Glutamatergic neuron (in vitro differentiated cells): ENCODE measurements at regions not wholly inside any gene's neighbourhood (a gene's known extent, or its start where the extent isn't known, plus 50 kb on each side); places are given as distances from the start of the nearest gene placed in this dataset.

Experiments
- DNase-seq: peaks from one replicate; pipeline ENCODE4 v3.0.0; 2022
- H3K27ac Mint-ChIP-seq: one replicate; pipeline ENCODE4 v1.8.0; 2020; ENCODE audit warnings: mild to moderate bottlenecking, mixed read lengths, inconsistent platforms; ENCODE audit not compliant: unreplicated experiment
- H3K27me3 Mint-ChIP-seq: one replicate; pipeline ENCODE4 v1.8.0; 2020; ENCODE audit warnings: mild to moderate bottlenecking, moderate library complexity, mixed read lengths, inconsistent platforms; ENCODE audit not compliant: unreplicated experiment
- H3K36me3 Mint-ChIP-seq: one replicate; pipeline ENCODE4 v1.8.0; 2020; ENCODE audit warnings: mild to moderate bottlenecking, mixed read lengths, inconsistent platforms; ENCODE audit not compliant: unreplicated experiment
- H3K4me1 Mint-ChIP-seq: one replicate; pipeline ENCODE4 v1.8.0; 2020; ENCODE audit warnings: mild to moderate bottlenecking, low read depth, mixed read lengths, inconsistent platforms; ENCODE audit not compliant: unreplicated experiment
- H3K4me3 Mint-ChIP-seq: one replicate; pipeline ENCODE4 v1.8.0; 2020; ENCODE audit warnings: mild to moderate bottlenecking, mixed read lengths, inconsistent platforms; ENCODE audit not compliant: unreplicated experiment
- H3K9me3 Mint-ChIP-seq: one replicate; pipeline ENCODE4 v1.8.0; 2020; ENCODE audit warnings: mild to moderate bottlenecking, moderate library complexity, mixed read lengths, inconsistent platforms; ENCODE audit not compliant: unreplicated experiment
- TF ChIP-seq, protein P1 (sequence below): fragments of 200-600 bp; sonication (generic); IDR thresholded peaks from one replicate; pipeline ENCODE4 v1.5.0; 2021; ENCODE audit not compliant: partially characterized antibody, unreplicated experiment

DNA sequence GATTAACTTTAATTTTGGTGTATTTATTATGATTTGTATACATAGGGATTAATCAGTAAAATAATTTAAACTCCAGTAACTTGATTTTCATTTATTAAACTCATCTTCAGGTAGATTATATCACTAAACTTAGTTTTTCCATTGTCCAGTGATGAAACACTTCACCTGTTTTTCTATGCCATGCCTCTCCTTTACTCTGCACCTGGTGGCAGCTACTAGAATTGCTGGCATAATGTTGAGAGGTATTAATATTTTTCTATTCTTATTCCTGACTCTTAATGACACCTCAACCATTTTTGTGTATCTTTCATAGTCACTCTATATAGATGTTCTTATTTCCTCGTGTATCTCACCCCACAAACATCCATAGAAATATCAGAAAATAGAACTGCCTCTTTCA is 940.3 kb upstream of the CRIM1 start:
- no peak for DNase-seq
- no peak overlapping the region for H3K4me3 Mint-ChIP-seq
- no peak overlapping the region for H3K27ac Mint-ChIP-seq
- TF ChIP-seq, protein P1, sequence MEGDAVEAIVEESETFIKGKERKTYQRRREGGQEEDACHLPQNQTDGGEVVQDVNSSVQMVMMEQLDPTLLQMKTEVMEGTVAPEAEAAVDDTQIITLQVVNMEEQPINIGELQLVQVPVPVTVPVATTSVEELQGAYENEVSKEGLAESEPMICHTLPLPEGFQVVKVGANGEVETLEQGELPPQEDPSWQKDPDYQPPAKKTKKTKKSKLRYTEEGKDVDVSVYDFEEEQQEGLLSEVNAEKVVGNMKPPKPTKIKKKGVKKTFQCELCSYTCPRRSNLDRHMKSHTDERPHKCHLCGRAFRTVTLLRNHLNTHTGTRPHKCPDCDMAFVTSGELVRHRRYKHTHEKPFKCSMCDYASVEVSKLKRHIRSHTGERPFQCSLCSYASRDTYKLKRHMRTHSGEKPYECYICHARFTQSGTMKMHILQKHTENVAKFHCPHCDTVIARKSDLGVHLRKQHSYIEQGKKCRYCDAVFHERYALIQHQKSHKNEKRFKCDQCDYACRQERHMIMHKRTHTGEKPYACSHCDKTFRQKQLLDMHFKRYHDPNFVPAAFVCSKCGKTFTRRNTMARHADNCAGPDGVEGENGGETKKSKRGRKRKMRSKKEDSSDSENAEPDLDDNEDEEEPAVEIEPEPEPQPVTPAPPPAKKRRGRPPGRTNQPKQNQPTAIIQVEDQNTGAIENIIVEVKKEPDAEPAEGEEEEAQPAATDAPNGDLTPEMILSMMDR = peak; percentile 66
- H3K27me3 Mint-ChIP-seq = peaks cover 2% of the 10 kb centered on the region
- H3K36me3 Mint-ChIP-seq = no peaks in the 10 kb centered on the region
- no peaks in the 10 kb centered on the region for H3K9me3 Mint-ChIP-seq
- H3K4me1 Mint-ChIP-seq = no peaks in the 10 kb centered on the region

GRCh38 chr2:35410431-35411061 is 945.0 kb upstream of the CRIM1 start:
- Mint-ChIP-seq H3K4me3 (no peak overlapping the region), H3K27me3 (peaks cover 2% of the 10 kb centered on the region), H3K4me1 (no peaks in the 10 kb centered on the region), H3K27ac (no peak overlapping the region), H3K36me3 (no peaks in the 10 kb centered on the region), H3K9me3 (no peaks in the 10 kb centered on the region)
- TF ChIP-seq, protein P1 = peak; percentile 94
- peak; percentile 80 for DNase-seq

- H3K4me3 Mint-ChIP-seq = no peak overlapping the region
- TF ChIP-seq, protein P1 = no peak
- no peaks in the 10 kb centered on the region for H3K36me3 Mint-ChIP-seq
- H3K4me1 Mint-ChIP-seq = no peaks in the 10 kb centered on the region
- DNase-seq = no peak
- H3K27ac Mint-ChIP-seq = no peak overlapping the region
- H3K9me3 Mint-ChIP-seq = no peaks in the 10 kb centered on the region
- peaks cover 2% of the 10 kb centered on the region for H3K27me3 Mint-ChIP-seq
Measured at GRCh38 chr2:35409762-35410161, 945.8 kb upstream of the CRIM1 start.

GRCh38 chr2:35408320-35408719 is 947.3 kb upstream of the CRIM1 start:
- Mint-ChIP-seq H3K9me3 (no peaks in the 10 kb centered on the region), H3K4me3 (no peak overlapping the region), H3K4me1 (no peaks in the 10 kb centered on the region), H3K36me3 (no peaks in the 10 kb centered on the region), H3K27me3 (peaks cover 2% of the 10 kb centered on the region), H3K27ac (no peak overlapping the region)
- no peak for DNase-seq
- TF ChIP-seq, protein P1 = no peak

DNA sequence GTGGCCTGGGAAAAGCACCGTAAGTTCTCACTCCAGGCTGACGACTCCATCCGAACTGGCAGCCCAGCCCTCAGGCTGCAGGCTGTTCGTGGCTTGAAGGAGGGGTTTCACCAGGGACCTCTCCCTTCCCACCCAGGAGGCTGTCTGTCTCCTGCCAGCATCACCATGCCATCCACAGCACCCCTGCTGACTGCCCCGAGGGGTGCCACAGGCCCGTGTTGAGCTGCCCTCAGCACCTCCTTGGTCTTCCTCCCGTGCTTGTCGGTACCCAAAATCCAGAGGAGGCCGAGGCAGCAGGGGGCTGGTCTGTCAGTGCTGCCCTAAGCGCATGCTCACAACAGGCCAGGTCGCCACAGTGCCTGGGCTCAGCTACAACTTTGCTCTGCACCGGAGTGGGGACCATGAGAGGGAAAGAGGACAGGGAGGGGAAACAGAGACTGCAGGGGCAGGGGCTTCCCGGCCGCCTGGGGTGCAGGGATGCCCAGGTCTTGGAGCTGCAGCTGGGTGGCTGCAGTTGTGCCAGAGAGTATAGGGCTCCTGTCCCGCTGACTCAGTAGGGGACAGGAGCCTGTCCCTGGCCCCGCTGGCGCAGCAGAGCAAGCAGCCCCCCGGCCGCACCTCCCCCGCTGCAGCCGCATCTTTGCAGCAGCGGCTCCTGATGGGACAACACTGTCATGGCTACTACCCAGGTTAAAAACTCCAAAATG is 963.7 kb upstream of the CRIM1 start:
- no peak overlapping the region for H3K4me3 Mint-ChIP-seq
- H3K9me3 Mint-ChIP-seq = no peaks in the 10 kb centered on the region
- no peak for DNase-seq
- H3K4me1 Mint-ChIP-seq = no peaks in the 10 kb centered on the region
- H3K27ac Mint-ChIP-seq = no peak overlapping the region
- no peaks in the 10 kb centered on the region for H3K27me3 Mint-ChIP-seq
- no peaks in the 10 kb centered on the region for H3K36me3 Mint-ChIP-seq
- TF ChIP-seq, protein P1 = no peak
